ENCODE measurements at regions not wholly inside any gene's neighbourhood (a gene's known extent, or its start where the extent isn't known, plus 50 kb on each side); places are given as distances from the start of the nearest gene placed in this dataset.

DNA sequence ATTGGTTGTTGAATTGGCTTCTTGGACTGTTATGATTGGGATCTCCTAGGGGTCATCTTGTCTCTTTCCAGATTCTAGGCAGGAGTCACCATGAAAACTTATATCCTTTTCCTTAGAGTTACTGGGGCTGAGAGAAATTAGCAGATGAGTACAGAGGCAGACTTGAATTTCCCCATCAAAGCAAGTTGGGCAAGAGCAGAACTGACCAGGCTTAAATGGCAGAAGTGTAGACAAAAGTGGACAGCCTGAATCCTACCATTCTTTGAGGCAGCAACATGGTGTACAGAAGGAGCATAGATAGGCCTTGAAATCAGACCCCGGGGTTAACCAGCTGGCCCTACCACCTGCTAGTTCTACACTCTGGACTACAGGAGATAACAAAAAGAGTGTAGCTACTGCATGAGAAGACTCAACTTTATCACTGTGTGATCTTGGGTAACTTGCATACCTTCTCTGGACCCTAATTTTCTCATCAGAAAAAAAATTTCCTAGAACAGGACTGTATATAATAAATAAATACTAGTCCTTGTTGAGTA lies 427.4 kb upstream of the CADM1 start:
- TF ChIP-seq STAT1 (IDR thresholded peaks at IDR 0.05; ENCODE audit: unreplicated experiment) (no peak), NANOG (IDR thresholded peaks at IDR 0.05; ENCODE audit: borderline replicate concordance) (no peak), ZNF114 (CRISPR knock-in tag; IDR thresholded peaks at IDR 0.05) (no peak), CREB1 (CRISPR knock-in tag; IDR thresholded peaks at IDR 0.05; ENCODE audit: low read depth) (no peak), ETS1 (IDR thresholded peaks at IDR 0.05) (no peak)
- TF ChIP-seq, protein P1, sequence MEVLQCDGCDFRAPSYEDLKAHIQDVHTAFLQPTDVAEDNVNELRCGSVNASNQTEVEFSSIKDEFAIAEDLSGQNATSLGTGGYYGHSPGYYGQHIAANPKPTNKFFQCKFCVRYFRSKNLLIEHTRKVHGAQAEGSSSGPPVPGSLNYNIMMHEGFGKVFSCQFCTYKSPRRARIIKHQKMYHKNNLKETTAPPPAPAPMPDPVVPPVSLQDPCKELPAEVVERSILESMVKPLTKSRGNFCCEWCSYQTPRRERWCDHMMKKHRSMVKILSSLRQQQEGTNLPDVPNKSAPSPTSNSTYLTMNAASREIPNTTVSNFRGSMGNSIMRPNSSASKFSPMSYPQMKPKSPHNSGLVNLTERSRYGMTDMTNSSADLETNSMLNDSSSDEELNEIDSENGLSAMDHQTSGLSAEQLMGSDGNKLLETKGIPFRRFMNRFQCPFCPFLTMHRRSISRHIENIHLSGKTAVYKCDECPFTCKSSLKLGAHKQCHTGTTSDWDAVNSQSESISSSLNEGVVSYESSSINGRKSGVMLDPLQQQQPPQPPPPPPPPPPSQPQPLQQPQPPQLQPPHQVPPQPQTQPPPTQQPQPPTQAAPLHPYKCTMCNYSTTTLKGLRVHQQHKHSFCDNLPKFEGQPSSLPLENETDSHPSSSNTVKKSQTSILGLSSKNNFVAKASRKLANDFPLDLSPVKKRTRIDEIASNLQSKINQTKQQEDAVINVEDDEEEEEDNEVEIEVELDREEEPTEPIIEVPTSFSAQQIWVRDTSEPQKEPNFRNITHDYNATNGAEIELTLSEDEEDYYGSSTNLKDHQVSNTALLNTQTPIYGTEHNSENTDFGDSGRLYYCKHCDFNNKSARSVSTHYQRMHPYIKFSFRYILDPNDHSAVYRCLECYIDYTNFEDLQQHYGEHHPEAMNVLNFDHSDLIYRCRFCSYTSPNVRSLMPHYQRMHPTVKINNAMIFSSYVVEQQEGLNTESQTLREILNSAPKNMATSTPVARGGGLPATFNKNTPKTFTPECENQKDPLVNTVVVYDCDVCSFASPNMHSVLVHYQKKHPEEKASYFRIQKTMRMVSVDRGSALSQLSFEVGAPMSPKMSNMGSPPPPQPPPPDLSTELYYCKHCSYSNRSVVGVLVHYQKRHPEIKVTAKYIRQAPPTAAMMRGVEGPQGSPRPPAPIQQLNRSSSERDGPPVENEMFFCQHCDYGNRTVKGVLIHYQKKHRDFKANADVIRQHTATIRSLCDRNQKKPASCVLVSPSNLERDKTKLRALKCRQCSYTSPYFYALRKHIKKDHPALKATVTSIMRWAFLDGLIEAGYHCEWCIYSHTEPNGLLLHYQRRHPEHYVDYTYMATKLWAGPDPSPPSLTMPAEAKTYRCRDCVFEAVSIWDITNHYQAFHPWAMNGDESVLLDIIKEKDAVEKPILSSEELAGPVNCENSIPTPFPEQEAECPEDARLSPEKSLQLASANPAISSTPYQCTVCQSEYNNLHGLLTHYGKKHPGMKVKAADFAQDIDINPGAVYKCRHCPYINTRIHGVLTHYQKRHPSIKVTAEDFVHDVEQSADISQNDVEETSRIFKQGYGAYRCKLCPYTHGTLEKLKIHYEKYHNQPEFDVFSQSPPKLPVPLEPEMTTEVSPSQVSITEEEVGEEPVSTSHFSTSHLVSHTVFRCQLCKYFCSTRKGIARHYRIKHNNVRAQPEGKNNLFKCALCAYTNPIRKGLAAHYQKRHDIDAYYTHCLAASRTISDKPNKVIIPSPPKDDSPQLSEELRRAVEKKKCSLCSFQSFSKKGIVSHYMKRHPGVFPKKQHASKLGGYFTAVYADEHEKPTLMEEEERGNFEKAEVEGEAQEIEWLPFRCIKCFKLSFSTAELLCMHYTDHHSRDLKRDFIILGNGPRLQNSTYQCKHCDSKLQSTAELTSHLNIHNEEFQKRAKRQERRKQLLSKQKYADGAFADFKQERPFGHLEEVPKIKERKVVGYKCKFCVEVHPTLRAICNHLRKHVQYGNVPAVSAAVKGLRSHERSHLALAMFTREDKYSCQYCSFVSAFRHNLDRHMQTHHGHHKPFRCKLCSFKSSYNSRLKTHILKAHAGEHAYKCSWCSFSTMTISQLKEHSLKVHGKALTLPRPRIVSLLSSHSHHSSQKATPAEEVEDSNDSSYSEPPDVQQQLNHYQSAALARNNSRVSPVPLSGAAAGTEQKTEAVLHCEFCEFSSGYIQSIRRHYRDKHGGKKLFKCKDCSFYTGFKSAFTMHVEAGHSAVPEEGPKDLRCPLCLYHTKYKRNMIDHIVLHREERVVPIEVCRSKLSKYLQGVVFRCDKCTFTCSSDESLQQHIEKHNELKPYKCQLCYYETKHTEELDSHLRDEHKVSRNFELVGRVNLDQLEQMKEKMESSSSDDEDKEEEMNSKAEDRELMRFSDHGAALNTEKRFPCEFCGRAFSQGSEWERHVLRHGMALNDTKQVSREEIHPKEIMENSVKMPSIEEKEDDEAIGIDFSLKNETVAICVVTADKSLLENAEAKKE (CRISPR knock-in tag; IDR thresholded peaks at IDR 0.05): no peak
- Histone ChIP-seq H4K20me1 (replicated peaks; ENCODE audit: insufficient read depth) (no peaks in the 10 kb centered on the region), H3F3A (replicated peaks; ENCODE audit: low read depth) (no peaks in the 10 kb centered on the region), H3K79me2 (replicated peaks; ENCODE audit: insufficient read depth) (no peaks in the 10 kb centered on the region), H2AFZ (no peak overlapping the region), H3K9me2 (ENCODE audit: insufficient read depth) (0 out of 2 replicates have a peak, but pooled peaks cover 6% of the 10 kb centered on the region), H3K4me3 (no peak overlapping the region), H3K27ac (ENCODE audit: low read depth) (no peak overlapping the region), H3K27me3 (ENCODE audit: insufficient read depth) (no peaks in the 10 kb centered on the region), H3K36me3 (ENCODE audit: insufficient read depth) (no peaks in the 10 kb centered on the region), H3K4me1 (ENCODE audit: insufficient read depth) (peaks cover 19% of the 10 kb centered on the region), H3K4me2 (peak overlapping the region; percentile 43; the same call in 1 of the 2 replicates)
- no peak for ATAC-seq
- no peaks in the 10 kb centered on the region for H3K27me3 Mint-ChIP-seq (ENCODE audit: insufficient read depth, low read depth, poor library complexity)
- no peak for DNase-seq (ENCODE audit: low spot score)
- H3K4me1 Mint-ChIP-seq: peaks cover 23% of the 10 kb centered on the region
- H3K27ac Mint-ChIP-seq: no peak overlapping the region; the same call in 1 of the 2 replicates
- no peaks in the 10 kb centered on the region for H3K36me3 Mint-ChIP-seq (ENCODE audit: low read depth)
- no peaks in the 10 kb centered on the region for H3K9me3 Mint-ChIP-seq
- H3K4me3 Mint-ChIP-seq: no peak overlapping the region
